Keratinocyte (primary cell): ENCODE measurements at regions not wholly inside any gene's neighbourhood (a gene's known extent, or its start where the extent isn't known, plus 50 kb on each side); places are given as distances from the start of the nearest gene placed in this dataset.

ENCODE experiments used
- DNase-seq: peaks from one replicate; pipeline ENCODE4 v3.0.0-alpha.2; 2011; ENCODE audit warnings: low read depth, missing footprints, low spot score
- FAIRE-seq: peaks from 2 replicates; lab custom pipeline; 2011; peaks lifted over from hg19 to GRCh38; lab: Jason Lieb, UNC
- H2AFZ ChIP-seq: 2 replicates; pipeline ENCODE4 v1.6.0; 2012; ENCODE audit warnings: low read length, control low read depth, inconsistent platforms; ENCODE audit not compliant: control insufficient read depth
- H3K27ac ChIP-seq: 2 replicates; pipeline ENCODE4 v1.5.1; 2011; ENCODE audit warnings: low read length; ENCODE audit not compliant: control insufficient read depth, insufficient read depth
- H3K27me3 ChIP-seq: 3 replicates; pipeline ENCODE4 v1.6.0; 2011; ENCODE audit warnings: low read length; ENCODE audit not compliant: control insufficient read depth, insufficient read depth; ENCODE audit errors: extremely low read depth
- H3K36me3 ChIP-seq, 2 experiments: 2 replicates in 1 of 2; 3 replicates in 1 of 2; pipeline ENCODE4 v1.5.1; 2011; ENCODE audit warnings: low read length in 2 of 2, mild to moderate bottlenecking in 1 of 2; ENCODE audit not compliant: control insufficient read depth in 2 of 2, insufficient read depth in 2 of 2; ENCODE audit errors: extremely low read depth in 1 of 2
- H3K4me1 ChIP-seq: 3 replicates; pipeline ENCODE4 v1.5.1; 2011; ENCODE audit warnings: low read length; ENCODE audit not compliant: control insufficient read depth, insufficient read depth; ENCODE audit errors: extremely low read depth
- H3K4me2 ChIP-seq: 3 replicates; pipeline ENCODE4 v1.6.0; 2011; ENCODE audit warnings: low read depth, low read length; ENCODE audit not compliant: control insufficient read depth, insufficient read depth; ENCODE audit errors: extremely low read depth
- H3K4me3 ChIP-seq, 3 experiments: fragments of 200-600 bp in 1 of 3; sonication (generic) in 1 of 3; 2 replicates in 2 of 3; 3 replicates in 1 of 3; pipeline ENCODE4 v1.5.1; 2011 to 2016; ENCODE audit warnings: low read length in 3 of 3, mild to moderate bottlenecking in 3 of 3, control low read depth in 2 of 3, inconsistent platforms in 1 of 3, low read depth in 1 of 3, mixed read lengths in 1 of 3, mixed run types in 1 of 3, moderate library complexity in 1 of 3; ENCODE audit not compliant: control insufficient read depth in 2 of 3, insufficient read depth in 2 of 3; ENCODE audit errors: extremely low read depth in 1 of 3
- H3K79me2 ChIP-seq: 2 replicates; pipeline ENCODE4 v1.6.0; 2012; ENCODE audit warnings: low read length; ENCODE audit not compliant: control insufficient read depth, insufficient read depth
- H3K9ac ChIP-seq: 3 replicates; pipeline ENCODE4 v1.6.0; 2011; ENCODE audit warnings: low read length; ENCODE audit not compliant: control insufficient read depth, insufficient read depth; ENCODE audit errors: extremely low read depth
- H3K9me1 ChIP-seq: 3 replicates; pipeline ENCODE4 v1.6.0; 2011; ENCODE audit warnings: low read length; ENCODE audit not compliant: control insufficient read depth, insufficient read depth; ENCODE audit errors: extremely low read depth
- H3K9me3 ChIP-seq: 2 replicates; pipeline ENCODE4 v1.5.1; 2012; ENCODE audit warnings: low read depth, low read length; ENCODE audit not compliant: control insufficient read depth
- H4K20me1 ChIP-seq: 3 replicates; pipeline ENCODE4 v1.6.0; 2011; ENCODE audit warnings: low read length; ENCODE audit not compliant: control insufficient read depth, insufficient read depth; ENCODE audit errors: extremely low read depth
- CTCF ChIP-seq, 3 experiments: IDR thresholded peaks in 1 of 3; conservative IDR thresholded peaks in 1 of 3; optimal IDR thresholded peaks in 1 of 3; 2 replicates in 2 of 3; 3 replicates in 1 of 3; pipeline versions ENCODE3 to v1.5.1; 2011; ENCODE audit warnings: low read length in 3 of 3, mild to moderate bottlenecking in 3 of 3, moderate library complexity in 2 of 3, control low read depth in 1 of 3, inconsistent platforms in 1 of 3; ENCODE audit not compliant: insufficient read depth in 2 of 3; ENCODE audit errors: extremely low read depth in 1 of 3
- EZH2 ChIP-seq: IDR thresholded peaks from one replicate; pipeline ENCODE4 v1.6.1; 2012; ENCODE audit warnings: inconsistent platforms, mild to moderate bottlenecking, low read length, moderate library complexity
- dilution Hi-C: fragments of 300-500 bp; cut with MboI; formaldehyde crosslinking; loops from one replicate; pipeline ENCODE4 v1.7.0; 2020; ENCODE audit warnings: low sequenced_read_pairs; ENCODE audit not compliant: extremely low pct_ligation_motif_present

DNA sequence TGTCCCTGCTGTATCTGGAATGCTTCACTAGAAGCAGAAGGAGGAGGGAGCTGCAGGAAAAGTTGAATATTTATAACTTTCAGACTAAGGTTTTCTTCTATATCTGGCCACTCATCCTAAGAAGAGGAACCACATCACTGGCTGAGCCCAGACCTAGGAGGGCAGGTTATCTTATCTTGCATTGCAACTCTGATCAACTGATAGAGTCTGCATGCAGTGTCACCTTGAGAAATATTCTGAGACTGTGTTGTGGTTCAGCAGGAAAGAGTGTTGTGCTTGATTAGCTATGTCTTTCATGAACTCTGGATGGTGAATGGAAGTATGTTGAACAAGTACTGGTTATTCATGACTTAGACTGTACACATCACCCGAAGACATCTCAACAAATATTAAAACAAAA lies 460.0 kb downstream of the TOX3 start:
- no peak overlapping the region for H3K4me2 ChIP-seq
- no peak overlapping the region for H3K27ac ChIP-seq
- no peak for TF ChIP-seq CTCF (optimal IDR thresholded peaks at IDR 0.05 in 1 of 3, IDR thresholded peaks at IDR 0.05 in 1 of 3, conservative IDR thresholded peaks at IDR 0.05 in 1 of 3; ENCODE audit: extremely low read depth in 1 of 3, insufficient read depth in 2 of 3, low read length in 3 of 3)
- no peak for TF ChIP-seq EZH2
- H3K36me3 ChIP-seq: no peaks in the 10 kb centered on the region
- no peaks in the 10 kb centered on the region for H3K9me1 ChIP-seq
- peaks cover 3% of the 10 kb centered on the region for H4K20me1 ChIP-seq
- DNase-seq: no peak
- dilution Hi-C loops: no loop called here
- no peak overlapping the region for H3K9ac ChIP-seq
- H3K4me1 ChIP-seq: peaks cover 7% of the 10 kb centered on the region
- no peaks in the 10 kb centered on the region for H3K9me3 ChIP-seq
- H3K79me2 ChIP-seq: no peaks in the 10 kb centered on the region
- no peak overlapping the region for H2AFZ ChIP-seq
- H3K27me3 ChIP-seq: peaks cover 29% of the 10 kb centered on the region
- FAIRE-seq: no peak
- H3K4me3 ChIP-seq: no peak overlapping the region

GRCh38 chr16:52078716-52079655 lies 468.0 kb downstream of the TOX3 start:
- TF ChIP-seq CTCF (optimal IDR thresholded peaks at IDR 0.05 in 1 of 3, IDR thresholded peaks at IDR 0.05 in 1 of 3, conservative IDR thresholded peaks at IDR 0.05 in 1 of 3; ENCODE audit: extremely low read depth in 1 of 3, insufficient read depth in 2 of 3, low read length in 3 of 3): no peak
- TF ChIP-seq EZH2: no peak
- no peaks in the 10 kb centered on the region for H3K4me1 ChIP-seq
- H3K79me2 ChIP-seq: no peaks in the 10 kb centered on the region
- H3K4me3 ChIP-seq: no peak overlapping the region
- H3K9me1 ChIP-seq: no peaks in the 10 kb centered on the region
- H3K9ac ChIP-seq: no peak overlapping the region
- DNase-seq (no peak), FAIRE-seq (no peak)
- H3K27me3 ChIP-seq: no peaks in the 10 kb centered on the region
- H3K9me3 ChIP-seq: no peaks in the 10 kb centered on the region
- dilution Hi-C loops: no loop called here
- no peak overlapping the region for H3K27ac ChIP-seq
- H4K20me1 ChIP-seq: no peaks in the 10 kb centered on the region
- no peak overlapping the region for H2AFZ ChIP-seq
- no peak overlapping the region for H3K4me2 ChIP-seq
- H3K36me3 ChIP-seq: no peaks in the 10 kb centered on the region
